KMS-11 (cell line): ENCODE measurements at regions not wholly inside any gene's neighbourhood (a gene's known extent, or its start where the extent isn't known, plus 50 kb on each side); places are given as distances from the start of the nearest gene placed in this dataset.

ENCODE experiments used
- H2AFZ ChIP-seq: fragments of 200-600 bp; sonication (generic); 2 replicates; pipeline ENCODE4 v1.6.1; 2016; ENCODE audit warnings: antibody characterized with exemption, mixed run types, low read depth
- H3K27ac ChIP-seq: fragments of 200-600 bp; sonication (generic); 2 replicates; pipeline ENCODE4 v1.6.1; 2016; ENCODE audit warnings: mild to moderate bottlenecking, mixed run types
- H3K27me3 ChIP-seq: fragments of 200-600 bp; sonication (generic); 2 replicates; pipeline ENCODE4 v1.6.1; 2017; ENCODE audit warnings: mild to moderate bottlenecking, low read depth, mixed run types, moderate library complexity; ENCODE audit not compliant: insufficient read depth
- H3K36me3 ChIP-seq: fragments of 200-600 bp; sonication (generic); 2 replicates; pipeline ENCODE4 v1.6.1; 2017; ENCODE audit warnings: mild to moderate bottlenecking, mixed run types; ENCODE audit not compliant: insufficient read depth
- H3K4me1 ChIP-seq: fragments of 200-600 bp; sonication (generic); 2 replicates; pipeline ENCODE4 v1.6.1; 2016; ENCODE audit warnings: mild to moderate bottlenecking, low read depth, mixed run types; ENCODE audit not compliant: poor library complexity, severe bottlenecking
- H3K4me2 ChIP-seq: fragments of 200-600 bp; sonication (generic); 2 replicates; pipeline ENCODE4 v1.7.0; 2016; ENCODE audit warnings: mild to moderate bottlenecking, mixed run types
- H3K4me3 ChIP-seq: fragments of 200-600 bp; sonication (generic); IDR thresholded peaks from 2 replicates; pipeline ENCODE4 v1.6.1; 2017; ENCODE audit warnings: low read depth, low read length, mixed read lengths; ENCODE audit not compliant: insufficient read depth
- H3K79me2 ChIP-seq: fragments of 200-600 bp; sonication (generic); 2 replicates; pipeline ENCODE4 v1.6.1; 2016; ENCODE audit warnings: low read depth, mixed run types; ENCODE audit not compliant: insufficient read depth
- H3K9ac ChIP-seq: fragments of 200-600 bp; sonication (generic); 2 replicates; pipeline ENCODE4 v1.6.1; 2016; ENCODE audit warnings: mild to moderate bottlenecking, mixed run types
- H4K20me1 ChIP-seq: fragments of 200-600 bp; sonication (generic); 2 replicates; pipeline ENCODE4 v1.6.1; 2016; ENCODE audit warnings: mild to moderate bottlenecking, mixed run types; ENCODE audit not compliant: insufficient read depth
- CTCF ChIP-seq: fragments of 200-600 bp; sonication (generic); conservative IDR thresholded peaks from 2 replicates; pipeline ENCODE4 v1.6.1; 2017; ENCODE audit warnings: low read depth, mild to moderate bottlenecking, antibody characterized with exemption, low read length, moderate library complexity, mixed read lengths

- H3K79me2 ChIP-seq, result no peaks in the 10 kb centered on the region
- no peaks in the 10 kb centered on the region for H4K20me1 ChIP-seq
- no peak overlapping the region for H3K4me2 ChIP-seq
- H3K27ac ChIP-seq, result no peak overlapping the region
- H3K36me3 ChIP-seq, result no peaks in the 10 kb centered on the region
- H2AFZ ChIP-seq, result no peak overlapping the region
- no peaks in the 10 kb centered on the region for H3K27me3 ChIP-seq
- H3K4me3 ChIP-seq, result no peak overlapping the region
- H3K4me1 ChIP-seq, result no peaks in the 10 kb centered on the region
- no peak for TF ChIP-seq CTCF
- H3K9ac ChIP-seq, result no peak overlapping the region
Measured at GRCh38 chr5:106200971-106201370, 1469.8 kb downstream of the EFNA5 start.

GRCh38 chr5:106195679-106196474, 1474.9 kb downstream of the EFNA5 start:
- Histone ChIP-seq H4K20me1 (no peaks in the 10 kb centered on the region), H3K4me3 (no peak overlapping the region), H3K36me3 (no peaks in the 10 kb centered on the region), H3K27ac (no peak overlapping the region), H3K79me2 (no peaks in the 10 kb centered on the region), H3K4me2 (no peak overlapping the region; the same call in 1 of the 2 replicates), H3K4me1 (no peaks in the 10 kb centered on the region), H2AFZ (peak overlapping the region; percentile 22; the same call in 1 of the 2 replicates), H3K27me3 (no peaks in the 10 kb centered on the region), H3K9ac (no peak overlapping the region)
- no peak for TF ChIP-seq CTCF

GRCh38 chr5:106189121-106189809, 1481.5 kb downstream of the EFNA5 start:
- Histone ChIP-seq H3K9ac (no peak overlapping the region), H3K79me2 (no peaks in the 10 kb centered on the region), H3K4me3 (no peak overlapping the region), H3K4me1 (peaks cover 32% of the 10 kb centered on the region), H3K27me3 (no peaks in the 10 kb centered on the region), H3K36me3 (no peaks in the 10 kb centered on the region), H2AFZ (no peak overlapping the region), H4K20me1 (no peaks in the 10 kb centered on the region), H3K27ac (no peak overlapping the region), H3K4me2 (no peak overlapping the region)
- TF ChIP-seq CTCF, result no peak

GRCh38 chr5:106185661-106186081, 1485.1 kb downstream of the EFNA5 start:
- H3K4me3 ChIP-seq, result no peak overlapping the region
- peak overlapping the region; percentile 53 for H3K27ac ChIP-seq
- no peak overlapping the region for H3K9ac ChIP-seq
- peak overlapping the region; percentile 46; the same call in 1 of the 2 replicates for H3K4me2 ChIP-seq
- no peak for TF ChIP-seq CTCF
- H2AFZ ChIP-seq, result peak overlapping the region; percentile 35
- no peaks in the 10 kb centered on the region for H4K20me1 ChIP-seq
- H3K4me1 ChIP-seq, result peaks cover 41% of the 10 kb centered on the region
- no peaks in the 10 kb centered on the region for H3K27me3 ChIP-seq
- no peaks in the 10 kb centered on the region for H3K36me3 ChIP-seq
- H3K79me2 ChIP-seq, result no peaks in the 10 kb centered on the region
